GM21447 (cell line): ENCODE measurements at regions not wholly inside any gene's neighbourhood (a gene's known extent, or its start where the extent isn't known, plus 50 kb on each side); places are given as distances from the start of the nearest gene placed in this dataset.
"Not testable (repeated sequence)": the region's sequence is repeated elsewhere in the genome, so short reads cannot be mapped to it uniquely, and the experiment has no call there.

Experiments used
- ATAC-seq: cut with Tn5 transposase; IDR thresholded peaks from one replicate; pipeline ENCODE4 v1.9.1; 2021; ENCODE audit not compliant: unreplicated experiment

GRCh38 chr17:70984873-70985272 is 815.5 kb downstream of the KCNJ2 start:
- ATAC-seq = no peak

GRCh38 chr17:70987867-70988340 is 818.6 kb downstream of the KCNJ2 start:
- ATAC-seq = no peak

GRCh38 chr17:70988622-70989021 is 819.3 kb downstream of the KCNJ2 start:
- ATAC-seq = no peak

GRCh38 chr17:70989280-70989679 is 819.9 kb downstream of the KCNJ2 start:
- no peak for ATAC-seq

GRCh38 chr17:70994194-70994593 is 824.9 kb downstream of the KCNJ2 start:
- ATAC-seq = no peak

- ATAC-seq = no peak
These were observed 826.7 kb downstream of the KCNJ2 start for GRCh38 chr17:70995997-70996396.

- no peak for ATAC-seq
These were observed 834.4 kb downstream of the KCNJ2 start for GRCh38 chr17:71003736-71004135.

GRCh38 chr17:71004413-71004812 is 835.1 kb downstream of the KCNJ2 start:
- ATAC-seq = no peak

- no peak for ATAC-seq
These were observed 842.1 kb downstream of the KCNJ2 start for GRCh38 chr17:71011391-71011790.

GRCh38 chr17:71019699-71020098 is 850.4 kb downstream of the KCNJ2 start:
- no peak for ATAC-seq

- ATAC-seq = no peak
These were observed 853.4 kb downstream of the KCNJ2 start for GRCh38 chr17:71022758-71023157.

- ATAC-seq = no peak
These were observed 854.1 kb downstream of the KCNJ2 start for GRCh38 chr17:71023249-71024030.

- ATAC-seq = no peak
These were observed 854.8 kb downstream of the KCNJ2 start for GRCh38 chr17:71024172-71024571.

- ATAC-seq = no peak
These were observed 855.6 kb downstream of the KCNJ2 start for GRCh38 chr17:71024969-71025368.

- ATAC-seq = no peak
These were observed 859.9 kb downstream of the KCNJ2 start for GRCh38 chr17:71029246-71029645.

- ATAC-seq = not testable (repeated sequence)
These were observed 862.0 kb downstream of the KCNJ2 start for GRCh38 chr17:71031286-71031685.

- ATAC-seq = no peak
These were observed 863.5 kb downstream of the KCNJ2 start for GRCh38 chr17:71032746-71033273.

- ATAC-seq = no peak
These were observed 864.0 kb downstream of the KCNJ2 start for GRCh38 chr17:71033336-71033735.

GRCh38 chr17:71035226-71035625 is 865.9 kb downstream of the KCNJ2 start:
- ATAC-seq = no peak

GRCh38 chr17:71037386-71037785 is 868.1 kb downstream of the KCNJ2 start:
- ATAC-seq = no peak

GRCh38 chr17:71039391-71039790 is 870.1 kb downstream of the KCNJ2 start:
- no peak for ATAC-seq

GRCh38 chr17:71052971-71053370 is 883.6 kb downstream of the KCNJ2 start:
- ATAC-seq = no peak

GRCh38 chr17:71055128-71055527 is 885.8 kb downstream of the KCNJ2 start:
- ATAC-seq = no peak
